ENCODE measurements at regions not wholly inside any gene's neighbourhood (a gene's known extent, or its start where the extent isn't known, plus 50 kb on each side); places are given as distances from the start of the nearest gene placed in this dataset.

DNA sequence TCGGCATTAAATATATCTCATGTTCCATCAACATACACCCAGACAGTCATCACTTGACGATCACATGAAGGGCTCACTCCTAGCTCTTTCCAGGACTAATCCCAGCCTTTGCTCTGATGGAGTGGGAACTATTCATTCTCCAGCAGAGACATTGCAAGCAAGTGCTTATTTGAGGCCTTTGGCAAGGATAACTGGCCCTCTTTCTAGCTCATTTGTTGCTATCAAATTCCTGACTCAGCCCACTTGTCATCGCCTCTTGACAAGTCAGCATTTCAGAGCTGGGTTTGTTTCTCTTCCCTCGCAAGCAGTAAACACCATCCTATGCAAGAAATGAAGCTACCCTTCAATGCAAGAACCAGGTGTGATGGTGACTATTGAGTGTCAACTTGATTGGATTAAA, 1165.7 kb upstream of the AUTS2 start:
- no peak for TF ChIP-seq EZH2 (IDR thresholded peaks at IDR 0.05; ENCODE audit: borderline replicate concordance, low read depth, low read length, severe bottlenecking)
- TF ChIP-seq CTCF (IDR thresholded peaks at IDR 0.05; ENCODE audit: borderline replicate concordance, extremely low read depth, low read length, poor library complexity, severe bottlenecking) = no peak

All from DND-41 (cell line).